GM12891 (cell line): ENCODE measurements at regions not wholly inside any gene's neighbourhood (a gene's known extent, or its start where the extent isn't known, plus 50 kb on each side); places are given as distances from the start of the nearest gene placed in this dataset.

ENCODE experiments used
- PAX5 ChIP-seq: IDR thresholded peaks from 2 replicates; pipeline ENCODE4 v1.6.1; 2011; ENCODE audit warnings: low read length, moderate library complexity, mild to moderate bottlenecking; ENCODE audit not compliant: insufficient read depth, severe bottlenecking
- POLR2A ChIP-seq: IDR thresholded peaks from 2 replicates; pipeline ENCODE4 v1.6.1; 2011; ENCODE audit warnings: low read depth, low read length, control low read depth
- POLR2AphosphoS5 ChIP-seq: IDR thresholded peaks from 2 replicates; pipeline ENCODE4 v1.6.1; 2011; ENCODE audit warnings: low read depth, low read length, control low read depth
- POU2F2 ChIP-seq: IDR thresholded peaks from 2 replicates; pipeline ENCODE4 v1.6.1; 2011; ENCODE audit warnings: low read depth, mild to moderate bottlenecking, control low read depth, low read length, moderate library complexity
- SPI1 ChIP-seq: IDR thresholded peaks from 2 replicates; pipeline ENCODE4 v1.6.1; 2011; ENCODE audit warnings: low read depth, low read length, control low read depth
- TAF1 ChIP-seq: IDR thresholded peaks from 2 replicates; pipeline ENCODE4 v1.6.1; 2011; ENCODE audit warnings: low read depth, low read length, control low read depth

DNA sequence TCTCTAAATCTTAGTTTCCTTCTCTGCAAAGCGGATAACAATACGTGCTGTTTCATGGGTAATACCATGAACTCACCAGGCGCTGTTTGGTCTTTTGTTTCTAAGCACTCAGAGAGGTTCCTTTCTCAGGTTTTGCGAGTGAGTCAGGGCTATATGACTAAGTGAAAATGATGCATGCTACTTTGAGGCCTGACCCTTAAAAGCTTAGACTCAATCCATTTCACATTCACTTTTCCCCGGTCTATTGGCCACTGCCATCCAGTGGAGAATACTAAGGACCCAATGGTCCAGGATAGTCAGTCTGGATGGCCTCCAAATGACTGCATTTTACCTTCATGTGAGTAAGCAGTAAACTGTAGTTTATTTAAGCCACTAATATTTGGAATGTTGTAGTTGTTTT is 400.8 kb upstream of the SLIT2 start:
- TF ChIP-seq POLR2A (no peak), TAF1 (no peak), POLR2AphosphoS5 (no peak), PAX5 (no peak), SPI1 (no peak), POU2F2 (no peak)
